GM23248 (cell line): ENCODE measurements at regions not wholly inside any gene's neighbourhood (a gene's known extent, or its start where the extent isn't known, plus 50 kb on each side); places are given as distances from the start of the nearest gene placed in this dataset.

Source experiments
- EZH2 ChIP-seq: fragments of 200-600 bp; sonication (generic); IDR thresholded peaks from 2 replicates; pipeline ENCODE4 v1.6.1; 2018; ENCODE audit warnings: antibody characterized with exemption, mild to moderate bottlenecking; ENCODE audit not compliant: insufficient read depth, poor library complexity, severe bottlenecking
- EZH2phosphoT487 ChIP-seq: fragments of 200-600 bp; sonication (generic); IDR thresholded peaks from 2 replicates; pipeline ENCODE4 v1.6.1; 2018; ENCODE audit warnings: antibody characterized with exemption, moderate library complexity, mild to moderate bottlenecking, low read depth; ENCODE audit not compliant: insufficient read depth

DNA sequence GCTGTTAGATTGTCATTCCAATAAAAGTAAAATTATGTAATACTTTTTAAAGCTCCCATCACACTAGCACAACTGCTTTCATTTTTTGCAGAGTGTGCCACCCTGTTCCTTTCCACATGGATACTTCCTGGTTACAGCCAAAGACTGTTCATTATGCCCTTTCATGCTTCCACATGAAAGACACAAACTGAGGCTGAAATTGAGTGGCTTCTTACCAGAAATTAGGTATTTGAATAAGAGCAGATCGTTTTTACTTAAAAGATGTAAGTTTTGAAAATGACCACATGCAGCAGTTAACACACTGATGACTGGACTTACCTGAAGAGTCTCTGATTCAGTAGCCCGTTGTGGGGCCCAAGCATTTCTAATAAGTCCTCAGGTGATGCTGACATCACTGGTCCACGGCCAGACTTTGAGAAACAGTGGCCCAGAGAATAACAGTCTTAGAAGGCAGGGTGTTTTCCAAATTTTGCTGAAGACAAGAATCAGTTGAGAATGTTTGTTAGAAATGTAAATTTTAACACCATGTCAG is 187.6 kb upstream of the DMRT1 start:
- no peak for TF ChIP-seq EZH2
- no peak for TF ChIP-seq EZH2phosphoT487
